GM10266 (cell line): ENCODE measurements at regions not wholly inside any gene's neighbourhood (a gene's known extent, or its start where the extent isn't known, plus 50 kb on each side); places are given as distances from the start of the nearest gene placed in this dataset.
A peak's percentile ranks its signal among the peaks of the same experiment; 100 is the strongest.

Experiments used
- DNase-seq: peaks from one replicate; pipeline ENCODE4 v3.0.0; 2012; ENCODE audit errors: extremely low spot score
- CTCF ChIP-seq: IDR thresholded peaks from 2 replicates; pipeline ENCODE4 v1.5.1; 2012; ENCODE audit warnings: mild to moderate bottlenecking, low read depth; ENCODE audit not compliant: control insufficient read depth, insufficient read depth; ENCODE audit errors: missing control alignments

GRCh38 chr12:103172447-103173112 lies 215.1 kb downstream of the ASCL1 start:
- TF ChIP-seq CTCF = no peak
- no peak for DNase-seq

GRCh38 chr12:103175625-103176024 lies 218.2 kb downstream of the ASCL1 start:
- TF ChIP-seq CTCF = no peak
- DNase-seq = no peak

- TF ChIP-seq CTCF = no peak
- no peak for DNase-seq
Measured at GRCh38 chr12:103177639-103178255, 220.3 kb downstream of the ASCL1 start.

GRCh38 chr12:103178366-103179080 lies 221.0 kb downstream of the ASCL1 start:
- peak; percentile 8 for DNase-seq
- TF ChIP-seq CTCF = no peak

- TF ChIP-seq CTCF = peak; percentile 17
- peak; percentile 53 for DNase-seq
Measured at GRCh38 chr12:103181366-103182152, 224.1 kb downstream of the ASCL1 start.

GRCh38 chr12:103182299-103182698 lies 224.8 kb downstream of the ASCL1 start:
- DNase-seq = no peak
- no peak for TF ChIP-seq CTCF
